ENCODE measurements at regions not wholly inside any gene's neighbourhood (a gene's known extent, or its start where the extent isn't known, plus 50 kb on each side); places are given as distances from the start of the nearest gene placed in this dataset.
"Not testable (repeated sequence)": the region's sequence is repeated elsewhere in the genome, so short reads cannot be mapped to it uniquely, and the experiment has no call there.

GRCh38 chr14:106134886-106135285, 608.5 kb downstream of the TMEM121 start:
- TF ChIP-seq CTCF (IDR thresholded peaks at IDR 0.05) (no peak), POLR2AphosphoS5 (IDR thresholded peaks at IDR 0.05; ENCODE audit: insufficient read depth in 1 of 2, low read depth in 1 of 2) (no peak), POLR2A (IDR thresholded peaks at IDR 0.05) (no peak)
- Histone ChIP-seq H3K4me1 (no peaks in the 10 kb centered on the region), H3K27ac (no peak overlapping the region), H3K27me3 (no peaks in the 10 kb centered on the region), H3K36me3 (no peaks in the 10 kb centered on the region), H3K9me3 (no peaks in the 10 kb centered on the region), H3K4me3 (no peak overlapping the region)
- DNase-seq (ENCODE audit: extremely low spot score in 2 of 2): no peak
- intact Hi-C loops (cut with DNase I): no loop called here

GRCh38 chr14:106141242-106142220, 615.1 kb downstream of the TMEM121 start:
- no peak for DNase-seq (ENCODE audit: extremely low spot score in 2 of 2)
- intact Hi-C loops (cut with DNase I): no loop called here
- H3K27ac ChIP-seq: no peak overlapping the region
- no peaks in the 10 kb centered on the region for H3K9me3 ChIP-seq
- H3K36me3 ChIP-seq: no peaks in the 10 kb centered on the region
- H3K4me3 ChIP-seq: no peak overlapping the region
- TF ChIP-seq POLR2AphosphoS5 (IDR thresholded peaks at IDR 0.05; ENCODE audit: insufficient read depth in 1 of 2, low read depth in 1 of 2) (no peak), CTCF (IDR thresholded peaks at IDR 0.05) (no peak), POLR2A (IDR thresholded peaks at IDR 0.05) (no peak)
- no peaks in the 10 kb centered on the region for H3K4me1 ChIP-seq
- H3K27me3 ChIP-seq: no peaks in the 10 kb centered on the region

GRCh38 chr14:106145731-106146130, 619.3 kb downstream of the TMEM121 start:
- DNase-seq (ENCODE audit: extremely low spot score in 2 of 2); H3K4me3 ChIP-seq; H3K36me3 ChIP-seq; H3K9me3 ChIP-seq; intact Hi-C loops (cut with DNase I); H3K27ac ChIP-seq; H3K4me1 ChIP-seq; H3K27me3 ChIP-seq: not testable (repeated sequence)

- DNase-seq (ENCODE audit: extremely low spot score in 2 of 2); H3K4me1 ChIP-seq; H3K4me3 ChIP-seq; H3K36me3 ChIP-seq; H3K27ac ChIP-seq; H3K9me3 ChIP-seq; intact Hi-C loops (cut with DNase I); H3K27me3 ChIP-seq: not testable (repeated sequence)
- peak; percentile 37 to 64 (median 54) for TF ChIP-seq CTCF (IDR thresholded peaks at IDR 0.05)
Observed at GRCh38 chr14:106153362-106153955, 627.1 kb downstream of the TMEM121 start.

- Histone ChIP-seq H3K4me3 (no peak overlapping the region), H3K36me3 (no peaks in the 10 kb centered on the region), H3K27me3 (no peaks in the 10 kb centered on the region), H3K9me3 (no peaks in the 10 kb centered on the region), H3K4me1 (no peaks in the 10 kb centered on the region), H3K27ac (no peak overlapping the region)
- no peak for TF ChIP-seq CTCF (IDR thresholded peaks at IDR 0.05)
- TF ChIP-seq POLR2A (IDR thresholded peaks at IDR 0.05): no peak
- no peak for TF ChIP-seq POLR2AphosphoS5 (IDR thresholded peaks at IDR 0.05; ENCODE audit: insufficient read depth in 1 of 2, low read depth in 1 of 2)
- no peak for DNase-seq (ENCODE audit: extremely low spot score in 2 of 2)
- intact Hi-C loops (cut with DNase I): no loop called here
Observed at GRCh38 chr14:106163316-106163715, 636.9 kb downstream of the TMEM121 start.

- H3K27ac ChIP-seq; DNase-seq (ENCODE audit: extremely low spot score in 2 of 2); H3K9me3 ChIP-seq; H3K27me3 ChIP-seq; intact Hi-C loops (cut with DNase I); H3K4me3 ChIP-seq; H3K4me1 ChIP-seq; H3K36me3 ChIP-seq: not testable (repeated sequence)
Observed at GRCh38 chr14:106163812-106164211, 637.4 kb downstream of the TMEM121 start.
